GM19463 (cell line): ENCODE measurements at regions not wholly inside any gene's neighbourhood (a gene's known extent, or its start where the extent isn't known, plus 50 kb on each side); places are given as distances from the start of the nearest gene placed in this dataset.
"Not testable (repeated sequence)": the region's sequence is repeated elsewhere in the genome, so short reads cannot be mapped to it uniquely, and the experiment has no call there.

Experiments
- ATAC-seq: cut with Tn5 transposase; IDR thresholded peaks from one replicate; pipeline ENCODE4 v1.9.1; 2021; ENCODE audit warnings: mild to moderate bottlenecking, moderate library complexity; ENCODE audit not compliant: unreplicated experiment

DNA sequence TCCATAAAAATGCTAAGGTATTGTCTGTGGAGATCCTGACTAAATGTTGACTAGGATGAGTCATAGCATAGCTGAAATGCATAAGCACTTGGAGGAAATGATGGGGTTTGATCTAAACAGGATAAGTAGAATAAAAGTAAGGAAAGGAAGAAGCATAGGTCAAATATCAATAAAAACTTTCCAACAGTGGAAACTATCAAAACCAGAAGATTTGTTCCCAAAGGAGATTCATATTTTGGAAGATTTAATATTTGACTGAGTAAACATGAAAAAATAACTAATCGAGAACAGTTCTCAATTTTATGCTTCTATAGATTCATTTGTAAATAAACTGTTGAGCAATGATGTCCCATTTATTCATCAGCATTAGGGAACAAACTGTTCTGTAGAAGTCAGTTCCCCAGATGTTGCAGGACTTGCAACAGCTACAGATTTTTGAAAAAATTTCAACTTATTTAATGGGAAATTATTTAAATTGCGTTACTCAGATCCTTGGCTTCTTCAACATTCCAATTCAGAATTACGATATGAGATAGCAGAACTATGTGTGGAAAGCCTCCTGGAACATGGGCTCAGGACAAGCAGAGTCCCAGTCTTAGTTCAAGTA, 133.7 kb upstream of the TBX18 start:
- ATAC-seq: no peak

DNA sequence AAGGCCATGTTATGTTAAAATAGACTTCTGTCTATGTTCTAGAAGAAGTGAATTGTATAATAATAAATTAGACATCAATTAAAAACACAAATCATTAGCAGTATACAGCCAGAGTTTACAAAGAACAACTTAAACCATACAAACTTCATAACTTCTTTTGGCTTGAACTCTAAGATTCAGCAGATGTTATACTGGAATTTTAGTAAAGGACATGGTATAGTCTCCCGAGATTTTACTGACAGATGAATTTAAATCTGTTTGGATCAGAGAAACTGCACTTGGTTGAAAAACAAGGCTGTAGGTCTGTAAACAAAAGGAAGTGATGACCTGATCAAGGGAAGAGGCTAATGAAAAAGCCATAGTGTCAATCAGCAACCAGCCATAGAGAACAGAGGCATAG, 132.6 kb upstream of the TBX18 start:
- ATAC-seq: no peak

DNA sequence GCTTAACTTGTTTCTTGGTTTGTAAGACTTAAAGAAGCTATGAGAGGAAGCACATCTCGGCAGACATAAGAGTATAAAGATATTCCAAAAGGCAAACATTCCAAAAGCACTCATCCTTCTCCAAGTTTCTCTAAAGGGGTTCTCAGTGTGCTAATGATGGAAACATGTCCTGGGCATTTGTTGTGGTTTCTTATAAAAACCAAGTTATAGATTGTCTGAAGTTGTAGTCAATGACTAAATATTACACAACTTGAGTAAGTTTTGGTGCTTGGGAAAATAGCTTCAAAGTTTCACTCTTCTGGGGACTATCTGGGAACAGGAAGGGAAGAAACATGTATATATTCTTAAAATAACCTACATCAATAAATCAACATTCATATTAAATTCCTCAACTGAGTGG, 128.3 kb upstream of the TBX18 start:
- ATAC-seq: no peak

DNA sequence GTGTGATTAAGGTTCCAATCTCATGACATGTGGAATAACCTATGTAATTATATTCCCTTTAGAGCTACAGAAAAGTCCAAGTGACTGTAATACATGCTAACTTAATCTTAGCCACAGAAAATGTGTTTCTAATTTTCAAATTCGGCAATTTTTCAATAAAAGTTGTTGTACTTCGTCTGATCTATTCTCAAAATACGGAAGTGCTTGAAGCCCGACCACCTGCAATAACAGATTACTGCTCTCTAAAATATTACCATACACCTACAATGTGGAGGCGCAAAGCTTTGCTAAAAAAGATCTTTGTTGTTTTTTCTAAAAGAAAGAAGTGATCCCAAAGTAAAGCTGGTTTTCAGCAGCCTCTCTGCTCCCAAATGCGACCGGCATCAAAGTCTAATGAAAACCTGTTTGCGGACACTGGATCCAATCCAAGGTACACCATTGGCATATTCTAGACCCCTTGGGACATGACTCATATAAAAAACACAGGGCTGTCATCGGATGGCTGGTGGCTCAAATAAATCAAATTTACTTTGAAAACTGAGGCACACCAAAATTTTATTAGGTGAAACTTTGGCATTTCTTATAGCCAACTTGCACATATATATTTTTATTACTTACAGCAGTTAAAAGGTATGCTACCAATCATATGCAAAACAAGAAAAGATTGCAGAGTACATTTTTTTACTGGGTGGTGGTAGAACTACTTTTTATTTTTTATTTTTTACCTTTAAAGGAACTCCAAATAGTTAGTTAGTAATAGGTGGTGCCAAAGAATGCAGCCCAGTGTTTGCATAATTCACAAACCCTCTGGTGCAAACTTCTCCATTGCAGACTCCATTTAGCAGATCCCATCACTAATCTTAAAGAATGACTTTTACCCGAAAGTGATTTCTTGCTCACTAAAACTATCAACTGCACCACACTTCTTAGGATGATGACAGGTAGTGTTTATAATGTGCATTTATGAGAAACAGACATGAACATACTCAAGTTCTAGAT, 118.7 kb upstream of the TBX18 start:
- ATAC-seq: no peak

DNA sequence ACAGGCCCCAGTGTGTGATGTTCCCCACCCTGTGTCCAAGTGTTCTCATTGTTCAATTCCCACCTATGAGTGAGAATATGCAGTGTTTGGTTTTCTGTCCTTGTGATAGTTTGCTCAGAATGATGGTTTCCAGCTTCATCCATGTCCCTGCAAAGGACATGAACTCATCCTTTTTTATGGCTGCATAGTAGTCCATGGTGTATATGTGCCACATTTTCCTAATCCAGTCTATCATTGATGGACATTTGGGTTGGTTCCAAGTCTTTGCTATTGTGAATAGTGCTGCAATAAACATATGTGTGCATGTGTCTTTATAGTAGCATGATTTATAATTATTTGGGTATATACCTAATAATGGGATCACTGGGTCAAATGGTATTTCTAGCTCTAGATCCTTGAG, 115.0 kb upstream of the TBX18 start:
- ATAC-seq: not testable (repeated sequence)

DNA sequence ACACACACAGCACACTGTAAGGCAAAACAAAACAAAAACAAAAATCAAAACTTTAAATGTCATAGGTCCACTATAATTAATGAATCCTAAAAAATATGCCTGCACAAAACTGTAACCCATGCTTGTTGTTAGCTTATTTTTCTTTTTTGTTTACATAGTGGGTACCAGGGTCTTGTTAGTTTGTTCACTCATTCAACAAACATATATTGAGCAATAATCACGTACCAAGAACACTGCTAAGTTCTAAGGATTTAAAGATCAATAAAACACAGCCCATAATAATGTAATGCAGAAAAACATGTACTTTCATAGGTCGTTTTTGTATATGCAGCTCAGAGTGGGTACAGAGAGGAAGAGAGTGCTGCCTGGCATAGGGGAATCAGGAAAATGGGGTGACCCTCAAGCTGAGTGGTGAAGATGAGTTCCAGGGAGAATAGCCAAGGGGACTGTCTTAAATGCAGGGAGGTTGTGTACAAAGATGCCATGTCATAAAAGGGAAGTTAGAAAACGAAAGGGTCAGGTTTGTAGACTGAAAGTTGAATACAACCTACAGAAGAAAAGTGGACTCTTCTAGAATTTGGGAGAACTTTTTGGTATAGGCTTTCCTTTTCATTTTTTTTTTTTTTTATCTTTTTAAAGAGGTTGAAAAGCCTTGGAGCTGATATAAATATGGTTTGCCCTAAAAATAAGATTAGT, 113.3 kb upstream of the TBX18 start:
- ATAC-seq: no peak

DNA sequence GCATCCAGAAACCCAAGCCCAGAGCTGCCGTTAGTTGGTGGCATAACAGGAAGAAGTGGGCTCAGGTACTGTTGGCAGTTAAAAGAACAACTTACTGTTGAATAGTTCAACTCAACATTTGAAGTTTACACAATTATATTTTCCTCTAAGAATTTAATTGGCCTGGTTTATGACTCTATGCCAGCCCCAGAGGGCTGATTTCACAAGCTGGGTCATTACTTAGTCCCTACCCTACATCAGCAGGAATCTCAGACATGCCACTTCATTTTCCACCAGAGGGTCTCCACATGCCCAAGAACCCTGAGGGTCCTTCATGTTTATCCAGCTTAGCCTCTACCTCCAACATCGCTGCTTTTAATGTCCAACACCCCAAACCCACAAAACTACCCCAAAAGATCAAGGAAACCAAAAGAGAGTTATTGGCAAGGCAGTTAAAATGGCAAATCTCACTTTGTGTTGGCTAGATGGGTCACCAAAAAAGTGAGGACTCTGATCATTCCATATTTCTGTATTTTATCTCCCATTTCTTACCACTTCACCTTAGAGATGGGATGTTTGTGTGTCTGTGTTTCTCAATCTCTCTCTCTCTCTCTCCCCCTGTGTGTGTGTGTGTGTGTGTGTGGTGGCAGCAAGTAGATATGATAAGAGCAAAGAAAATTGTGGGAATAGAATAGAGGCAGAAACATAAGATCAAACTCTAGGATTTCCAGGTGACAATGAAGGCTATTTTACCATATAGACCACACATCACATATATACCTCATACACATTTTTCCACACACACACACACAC, 112.5 kb upstream of the TBX18 start:
- no peak for ATAC-seq

DNA sequence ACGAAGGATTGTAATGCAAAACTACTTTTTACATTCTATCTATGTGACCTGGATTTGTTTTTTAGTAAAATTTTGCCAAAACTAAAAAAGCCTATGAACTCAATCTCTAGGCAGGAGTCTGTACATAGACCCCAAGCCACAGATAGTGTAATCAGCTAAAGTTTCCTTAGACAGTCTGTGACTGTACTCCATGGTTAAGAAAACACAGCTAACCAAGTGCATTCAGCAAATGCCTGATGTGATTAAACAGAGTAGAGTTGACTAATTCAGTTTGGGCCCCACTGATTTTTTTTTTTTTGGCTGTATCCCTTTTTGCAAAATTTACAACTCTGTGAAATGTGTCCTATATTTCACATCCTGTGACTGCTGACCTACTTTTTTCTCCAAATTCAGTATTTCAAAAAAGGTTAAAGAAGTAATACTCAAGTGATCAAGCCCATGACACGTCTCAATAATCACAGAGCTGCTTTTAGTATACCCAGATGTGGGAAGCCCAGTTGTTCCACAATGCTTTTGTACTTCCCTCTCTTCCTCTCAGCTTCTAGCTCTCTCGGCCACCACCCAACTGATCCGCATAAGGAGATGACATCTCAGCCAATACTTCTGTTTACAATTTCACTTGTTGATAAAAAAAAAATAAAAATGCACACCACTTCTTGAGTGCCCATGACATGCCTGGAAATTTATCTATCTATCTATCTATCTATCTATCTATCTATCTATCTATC, 108.8 kb upstream of the TBX18 start:
- no peak for ATAC-seq

DNA sequence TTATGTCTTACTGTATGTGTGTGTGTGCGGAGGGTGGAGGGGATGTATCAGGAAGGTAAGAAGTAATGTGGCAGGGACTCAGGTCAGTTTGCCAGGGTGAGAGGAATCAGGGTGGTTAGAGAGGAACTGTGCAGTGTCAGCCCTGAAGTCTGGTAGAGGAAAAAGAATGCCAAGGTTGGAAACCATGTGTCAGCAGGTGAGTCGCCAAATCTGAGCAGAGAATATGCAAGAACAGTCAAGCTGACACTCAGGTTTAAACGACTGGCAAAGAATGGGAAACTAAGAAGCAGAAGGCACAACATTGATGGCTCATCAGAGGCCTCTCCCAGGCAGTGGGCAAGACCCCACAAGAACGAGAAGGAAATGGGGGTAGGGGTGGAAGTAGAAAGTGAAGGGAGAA, 107.5 kb upstream of the TBX18 start:
- ATAC-seq: no peak

DNA sequence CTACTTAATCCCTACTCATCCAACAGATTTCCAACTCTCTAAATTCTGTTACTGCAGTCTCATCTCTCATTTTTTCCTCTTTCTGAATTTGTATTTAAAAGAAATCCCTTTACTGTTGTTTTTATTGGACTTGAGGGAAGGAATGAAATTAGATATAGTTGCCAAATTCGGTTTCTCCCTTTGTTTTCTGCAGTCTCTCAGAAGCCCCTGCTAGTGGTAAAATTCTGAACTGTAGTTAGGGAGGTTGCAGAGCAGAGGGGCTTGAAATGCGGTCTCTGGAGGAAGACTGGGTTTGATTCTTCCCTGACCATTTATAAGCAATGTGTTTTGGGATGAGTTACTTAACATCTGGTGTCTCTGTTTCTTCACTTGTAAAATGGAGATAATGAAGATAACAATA, 106.3 kb upstream of the TBX18 start:
- ATAC-seq: no peak

DNA sequence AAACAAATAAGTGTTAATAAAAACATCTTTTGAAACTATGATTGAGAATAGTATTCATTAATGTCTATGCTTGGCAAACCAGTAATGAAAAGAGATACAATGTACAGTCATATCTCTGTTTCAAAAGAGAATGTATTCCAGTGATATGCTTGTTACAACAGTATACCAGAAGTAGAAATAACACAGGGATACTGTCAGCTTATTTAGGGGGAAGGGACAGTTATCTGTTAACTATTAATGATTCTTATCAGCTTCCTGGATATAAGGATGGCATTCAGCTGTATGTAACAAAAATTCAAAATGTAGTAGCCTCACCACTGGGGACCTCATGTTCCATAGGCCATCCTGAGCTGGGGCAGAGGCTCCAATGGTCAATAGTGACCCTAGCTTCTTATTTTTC, 103.8 kb upstream of the TBX18 start:
- no peak for ATAC-seq

DNA sequence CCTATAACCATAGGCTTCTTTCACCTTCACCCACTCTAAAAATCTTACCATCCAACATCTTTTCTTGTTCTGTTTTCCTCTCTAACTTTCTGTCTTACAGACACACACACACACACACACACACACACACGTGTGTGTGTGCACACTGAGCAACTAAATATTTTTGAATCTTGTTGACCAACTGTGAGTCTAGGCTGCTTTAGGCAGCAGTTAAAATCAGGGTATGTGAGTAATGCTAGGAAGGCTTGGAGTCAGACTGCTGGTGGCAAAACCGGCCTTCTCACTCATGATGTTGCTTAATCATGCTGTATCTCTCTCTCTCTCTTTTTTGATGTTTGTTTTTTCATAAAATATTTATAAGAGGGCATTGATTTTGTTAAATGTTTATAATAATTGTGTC, 103.1 kb upstream of the TBX18 start:
- no peak for ATAC-seq

DNA sequence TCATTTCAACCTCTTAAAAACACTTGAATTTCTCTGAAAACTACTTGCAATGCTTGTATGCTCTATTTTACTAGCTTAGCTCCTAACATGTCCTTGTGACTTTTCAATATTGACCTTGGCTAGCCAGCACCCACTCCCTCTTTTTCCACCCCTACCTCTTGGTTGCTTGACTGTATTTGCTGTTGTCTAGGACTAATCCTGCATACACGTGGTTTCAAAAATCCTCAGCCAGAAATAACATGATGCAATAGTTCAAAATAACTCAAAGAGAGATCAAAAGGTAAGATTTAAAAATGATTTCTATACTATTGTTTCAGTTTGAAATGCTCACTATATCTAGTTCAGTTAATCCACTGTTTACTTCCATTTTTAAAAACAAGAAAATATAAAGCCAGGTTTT, 102.3 kb upstream of the TBX18 start:
- ATAC-seq: no peak

DNA sequence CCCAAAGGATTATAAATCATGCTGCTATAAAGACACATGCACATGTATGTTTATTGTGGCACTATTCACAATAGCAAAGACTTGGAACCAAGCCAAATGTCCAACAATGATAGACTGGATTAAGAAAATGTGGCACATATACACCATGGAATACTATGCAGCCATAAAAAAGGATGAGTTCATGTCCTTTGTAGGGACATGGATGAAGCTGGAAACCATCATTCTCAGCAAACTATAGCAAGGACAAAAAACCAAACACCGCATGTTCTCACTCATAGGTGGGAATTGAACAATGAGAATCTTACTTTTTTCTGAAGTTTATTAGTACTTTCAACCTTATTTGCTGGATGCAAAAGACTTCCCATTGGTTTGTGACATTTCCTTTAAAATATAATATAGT, 101.0 kb upstream of the TBX18 start:
- not testable (repeated sequence) for ATAC-seq

DNA sequence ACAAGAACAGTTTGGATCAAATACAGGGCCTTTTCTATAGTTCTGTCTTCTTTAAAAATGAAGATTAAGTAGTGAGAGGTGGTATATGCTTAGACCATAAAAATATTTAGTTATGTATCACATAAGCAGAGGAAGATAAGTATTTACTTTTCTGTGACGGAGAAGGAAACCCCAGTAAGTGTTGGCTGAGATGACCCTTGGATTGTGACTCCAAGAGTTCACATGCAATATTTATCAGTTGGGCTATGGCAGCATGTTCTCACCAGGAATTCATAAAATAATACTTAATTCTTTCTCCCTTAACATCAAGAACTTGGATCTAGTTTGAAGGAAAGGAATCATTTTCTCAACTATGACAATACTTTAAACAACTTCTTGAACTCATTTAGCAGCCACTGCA, 98.4 kb upstream of the TBX18 start:
- no peak for ATAC-seq

DNA sequence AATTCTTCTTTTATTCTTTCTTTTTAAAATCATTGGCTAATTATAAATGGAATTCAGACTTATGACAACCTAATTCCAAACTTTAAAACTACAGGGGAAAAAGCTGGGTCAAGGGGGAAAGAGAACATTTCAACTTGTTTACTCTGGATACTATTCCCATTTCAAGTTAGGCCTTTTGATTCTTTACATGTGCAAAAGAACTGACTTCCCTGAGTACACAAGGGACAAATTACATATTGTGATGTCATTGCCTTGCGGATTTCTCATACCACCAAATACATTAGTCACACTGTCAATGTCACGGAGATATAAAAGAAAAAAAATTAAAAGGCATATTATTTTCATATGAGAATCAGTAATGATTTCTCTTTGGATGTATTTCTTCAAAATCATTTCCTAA, 96.5 kb upstream of the TBX18 start:
- ATAC-seq: no peak

DNA sequence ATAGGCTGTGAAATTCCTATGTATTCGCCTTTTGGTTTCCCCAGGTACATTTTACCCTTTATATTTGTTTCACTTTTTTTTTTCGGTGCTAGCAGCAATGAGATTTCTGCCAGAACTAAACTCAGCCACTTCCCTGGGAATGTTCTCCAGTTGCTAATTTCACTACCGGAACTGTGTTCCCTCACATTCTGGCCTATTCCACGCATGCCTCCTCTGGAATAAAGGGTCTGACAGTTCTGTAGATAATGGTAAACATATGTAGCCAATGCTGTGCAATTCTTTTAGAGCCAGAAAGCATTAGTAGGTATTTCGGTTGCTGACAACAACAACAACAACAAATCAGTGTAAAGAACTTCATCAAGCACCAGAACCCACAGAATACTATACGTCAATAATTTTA, 96.1 kb upstream of the TBX18 start:
- no peak for ATAC-seq

DNA sequence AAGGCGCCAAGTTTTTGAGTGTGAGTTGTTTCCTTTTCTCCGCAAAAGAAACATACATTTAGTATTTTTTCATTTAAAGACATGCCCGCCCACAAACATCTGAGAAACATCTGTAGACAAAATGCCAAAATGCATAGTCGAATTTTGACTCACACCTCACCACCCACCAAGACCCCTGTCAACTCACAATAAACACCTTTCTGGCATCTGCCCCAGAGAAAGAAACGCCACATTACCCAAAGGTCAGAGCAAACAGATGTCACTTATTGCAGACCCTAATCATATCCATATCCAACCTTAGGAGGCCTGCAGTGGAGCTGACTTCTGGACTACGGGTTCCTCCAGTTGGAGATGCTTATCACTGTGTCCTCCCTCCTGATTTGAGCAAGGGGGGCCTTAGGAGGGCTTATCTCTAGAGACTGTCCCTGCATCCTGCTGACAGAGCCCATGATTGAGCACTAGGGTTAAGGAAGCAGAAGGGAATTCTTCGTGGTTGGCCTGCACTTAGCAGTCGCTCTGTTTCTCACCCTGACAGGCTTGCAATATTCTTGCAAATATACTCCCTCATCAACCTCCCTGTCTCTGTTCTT, 90.5 kb upstream of the TBX18 start:
- no peak for ATAC-seq

DNA sequence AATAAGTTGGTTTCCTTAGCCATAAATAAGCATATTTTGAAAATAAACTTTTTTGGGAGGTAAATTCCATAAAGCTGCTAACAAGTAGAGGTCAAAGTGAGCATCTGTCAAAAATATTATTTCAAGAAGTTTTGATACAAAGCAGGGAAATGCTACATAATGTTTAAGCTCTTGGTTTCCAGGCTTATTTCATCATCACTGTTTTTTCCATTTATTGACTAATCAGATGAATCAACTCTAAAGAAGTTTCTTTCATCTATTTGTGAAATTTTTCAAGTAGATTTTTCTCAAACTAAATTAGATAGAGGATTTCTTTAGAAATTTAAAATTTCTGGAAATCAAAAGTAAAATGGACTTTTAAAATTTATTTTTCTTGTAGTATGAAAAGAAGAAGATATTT, 89.5 kb upstream of the TBX18 start:
- ATAC-seq: no peak

DNA sequence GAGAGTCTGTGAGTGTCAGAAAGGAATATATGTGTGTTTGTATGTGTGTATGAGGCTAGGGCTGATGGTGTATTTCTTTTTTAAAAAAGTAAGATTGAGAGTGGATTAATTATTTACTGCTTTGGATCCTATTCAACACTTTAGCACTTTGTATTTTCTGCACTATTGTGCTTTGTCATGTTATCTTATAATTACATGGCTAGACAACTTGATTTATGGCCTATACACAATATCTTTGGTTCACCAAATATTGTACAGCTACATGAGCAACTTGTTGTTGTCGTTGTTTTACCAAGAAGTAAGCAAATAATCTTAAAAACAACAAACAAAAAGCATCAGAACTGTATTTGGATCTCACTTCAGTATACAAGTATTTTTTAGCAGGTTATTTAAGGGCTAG, 84.6 kb upstream of the TBX18 start:
- ATAC-seq: no peak
